ENCODE measurements at regions not wholly inside any gene's neighbourhood (a gene's known extent, or its start where the extent isn't known, plus 50 kb on each side); places are given as distances from the start of the nearest gene placed in this dataset.

DNA sequence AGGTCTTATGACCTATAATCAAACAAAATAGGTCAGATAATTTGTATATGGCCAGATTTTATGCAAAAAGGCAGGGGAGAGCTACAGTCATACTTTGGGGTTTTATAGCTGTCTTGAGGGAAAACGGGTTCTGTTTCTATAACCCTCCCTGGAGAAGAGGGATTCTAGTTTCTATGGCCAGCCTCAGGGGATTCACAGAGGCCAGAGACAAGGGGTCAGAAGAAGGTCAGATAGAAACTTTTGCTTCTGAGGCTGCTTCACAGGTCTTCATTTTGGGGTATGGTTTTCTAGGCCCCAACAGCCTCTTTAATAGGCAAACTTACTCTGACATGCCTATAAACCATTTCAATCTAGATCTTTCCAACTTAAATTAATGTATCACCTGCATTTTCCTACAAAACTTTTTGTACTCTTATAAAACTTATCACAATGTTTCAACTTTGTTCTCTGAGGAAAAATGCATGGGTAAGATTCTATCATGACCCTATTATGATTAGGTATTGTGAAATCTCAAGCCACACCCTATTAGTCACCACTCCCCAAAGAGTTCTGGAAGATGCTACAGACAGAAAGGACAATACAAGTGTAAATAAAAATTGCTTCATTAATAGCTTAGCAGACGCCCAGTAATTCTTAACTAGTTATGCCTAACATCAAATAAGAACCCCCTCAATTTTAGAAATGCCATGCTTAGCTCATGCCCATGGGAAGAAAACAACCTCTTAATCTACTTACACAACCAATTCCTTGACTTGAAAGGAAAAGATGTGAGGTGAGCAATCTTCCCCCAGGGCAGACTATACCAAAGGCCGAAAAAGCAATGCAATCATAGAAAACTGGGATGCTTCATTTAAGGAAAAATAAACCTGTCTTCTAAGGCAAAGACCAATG, 396.6 kb downstream of the TLR4 start:
- no peak overlapping the region for H3K4me3 Mint-ChIP-seq
- POLR2A ChIA-PET = no interaction called here
- H3K27me3 Mint-ChIP-seq (ENCODE audit: low read depth) = no peaks in the 10 kb centered on the region
- DNase-seq (ENCODE audit: low spot score) (no peak), ATAC-seq (no peak)
- CTCF ChIA-PET = no interaction called here
- H3K36me3 Mint-ChIP-seq = no peaks in the 10 kb centered on the region
- H3K4me1 Mint-ChIP-seq = peaks cover 10% of the 10 kb centered on the region
- TF ChIP-seq, protein P1, sequence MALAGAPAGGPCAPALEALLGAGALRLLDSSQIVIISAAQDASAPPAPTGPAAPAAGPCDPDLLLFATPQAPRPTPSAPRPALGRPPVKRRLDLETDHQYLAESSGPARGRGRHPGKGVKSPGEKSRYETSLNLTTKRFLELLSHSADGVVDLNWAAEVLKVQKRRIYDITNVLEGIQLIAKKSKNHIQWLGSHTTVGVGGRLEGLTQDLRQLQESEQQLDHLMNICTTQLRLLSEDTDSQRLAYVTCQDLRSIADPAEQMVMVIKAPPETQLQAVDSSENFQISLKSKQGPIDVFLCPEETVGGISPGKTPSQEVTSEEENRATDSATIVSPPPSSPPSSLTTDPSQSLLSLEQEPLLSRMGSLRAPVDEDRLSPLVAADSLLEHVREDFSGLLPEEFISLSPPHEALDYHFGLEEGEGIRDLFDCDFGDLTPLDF (CRISPR knock-in tag; IDR thresholded peaks at IDR 0.05) = no peak
- H3K9me3 Mint-ChIP-seq = no peaks in the 10 kb centered on the region
- H3K27ac Mint-ChIP-seq = no peak overlapping the region

DNA sequence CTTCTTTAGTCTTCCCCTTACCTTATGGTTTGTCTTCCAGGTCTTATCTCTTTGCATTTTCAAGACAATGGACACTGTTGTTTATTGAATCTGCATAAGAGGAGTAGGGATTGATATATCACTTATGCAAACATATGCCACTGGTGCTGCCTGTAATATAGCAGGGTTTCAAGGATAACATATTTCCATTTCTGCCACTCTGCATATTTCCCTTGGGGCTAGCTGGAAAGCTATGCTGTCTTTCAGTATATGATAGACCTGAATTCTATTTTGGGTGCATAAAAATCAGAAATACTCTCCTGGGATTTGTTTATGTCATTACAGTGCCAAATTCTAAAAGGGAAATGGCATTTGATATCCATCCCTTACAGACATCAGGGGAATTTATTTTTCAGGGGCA, 400.2 kb downstream of the TLR4 start:
- Mint-ChIP-seq H3K27me3 (ENCODE audit: low read depth) (no peaks in the 10 kb centered on the region), H3K9me3 (no peaks in the 10 kb centered on the region), H3K36me3 (no peaks in the 10 kb centered on the region), H3K4me3 (no peak overlapping the region), H3K4me1 (peaks cover 21% of the 10 kb centered on the region), H3K27ac (no peak overlapping the region)
- ATAC-seq (no peak), DNase-seq (ENCODE audit: low spot score) (no peak)
- ChIA-PET POLR2A (no interaction called here), CTCF (no interaction called here)
- TF ChIP-seq GTF2I (CRISPR knock-in tag; conservative IDR thresholded peaks at IDR 0.05) (no peak), HMGA2 (CRISPR knock-in tag; IDR thresholded peaks at IDR 0.05) (no peak), GABPB1 (CRISPR knock-in tag; IDR thresholded peaks at IDR 0.05) (no peak), CREB1 (CRISPR knock-in tag; IDR thresholded peaks at IDR 0.05) (no peak), FOXJ3 (CRISPR knock-in tag; IDR thresholded peaks at IDR 0.05; ENCODE audit: borderline replicate concordance) (no peak), TEAD1 (CRISPR knock-in tag; IDR thresholded peaks at IDR 0.05) (no peak), SMAD3 (CRISPR knock-in tag; IDR thresholded peaks at IDR 0.05; ENCODE audit: borderline replicate concordance) (no peak), ZNF423 (CRISPR knock-in tag; IDR thresholded peaks at IDR 0.05) (no peak)
- TF ChIP-seq, protein P2, sequence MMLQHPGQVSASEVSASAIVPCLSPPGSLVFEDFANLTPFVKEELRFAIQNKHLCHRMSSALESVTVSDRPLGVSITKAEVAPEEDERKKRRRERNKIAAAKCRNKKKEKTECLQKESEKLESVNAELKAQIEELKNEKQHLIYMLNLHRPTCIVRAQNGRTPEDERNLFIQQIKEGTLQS (CRISPR knock-in tag; conservative IDR thresholded peaks at IDR 0.05) = no peak
- TF ChIP-seq, protein P3, sequence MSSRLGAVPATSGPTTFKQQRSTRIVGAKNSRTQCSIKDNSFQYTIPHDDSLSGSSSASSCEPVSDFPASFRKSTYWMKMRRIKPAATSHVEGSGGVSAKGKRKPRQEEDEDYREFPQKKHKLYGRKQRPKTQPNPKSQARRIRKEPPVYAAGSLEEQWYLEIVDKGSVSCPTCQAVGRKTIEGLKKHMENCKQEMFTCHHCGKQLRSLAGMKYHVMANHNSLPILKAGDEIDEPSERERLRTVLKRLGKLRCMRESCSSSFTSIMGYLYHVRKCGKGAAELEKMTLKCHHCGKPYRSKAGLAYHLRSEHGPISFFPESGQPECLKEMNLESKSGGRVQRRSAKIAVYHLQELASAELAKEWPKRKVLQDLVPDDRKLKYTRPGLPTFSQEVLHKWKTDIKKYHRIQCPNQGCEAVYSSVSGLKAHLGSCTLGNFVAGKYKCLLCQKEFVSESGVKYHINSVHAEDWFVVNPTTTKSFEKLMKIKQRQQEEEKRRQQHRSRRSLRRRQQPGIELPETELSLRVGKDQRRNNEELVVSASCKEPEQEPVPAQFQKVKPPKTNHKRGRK (CRISPR knock-in tag; IDR thresholded peaks at IDR 0.05; ENCODE audit: borderline replicate concordance) = no peak
- TF ChIP-seq, protein P4, sequence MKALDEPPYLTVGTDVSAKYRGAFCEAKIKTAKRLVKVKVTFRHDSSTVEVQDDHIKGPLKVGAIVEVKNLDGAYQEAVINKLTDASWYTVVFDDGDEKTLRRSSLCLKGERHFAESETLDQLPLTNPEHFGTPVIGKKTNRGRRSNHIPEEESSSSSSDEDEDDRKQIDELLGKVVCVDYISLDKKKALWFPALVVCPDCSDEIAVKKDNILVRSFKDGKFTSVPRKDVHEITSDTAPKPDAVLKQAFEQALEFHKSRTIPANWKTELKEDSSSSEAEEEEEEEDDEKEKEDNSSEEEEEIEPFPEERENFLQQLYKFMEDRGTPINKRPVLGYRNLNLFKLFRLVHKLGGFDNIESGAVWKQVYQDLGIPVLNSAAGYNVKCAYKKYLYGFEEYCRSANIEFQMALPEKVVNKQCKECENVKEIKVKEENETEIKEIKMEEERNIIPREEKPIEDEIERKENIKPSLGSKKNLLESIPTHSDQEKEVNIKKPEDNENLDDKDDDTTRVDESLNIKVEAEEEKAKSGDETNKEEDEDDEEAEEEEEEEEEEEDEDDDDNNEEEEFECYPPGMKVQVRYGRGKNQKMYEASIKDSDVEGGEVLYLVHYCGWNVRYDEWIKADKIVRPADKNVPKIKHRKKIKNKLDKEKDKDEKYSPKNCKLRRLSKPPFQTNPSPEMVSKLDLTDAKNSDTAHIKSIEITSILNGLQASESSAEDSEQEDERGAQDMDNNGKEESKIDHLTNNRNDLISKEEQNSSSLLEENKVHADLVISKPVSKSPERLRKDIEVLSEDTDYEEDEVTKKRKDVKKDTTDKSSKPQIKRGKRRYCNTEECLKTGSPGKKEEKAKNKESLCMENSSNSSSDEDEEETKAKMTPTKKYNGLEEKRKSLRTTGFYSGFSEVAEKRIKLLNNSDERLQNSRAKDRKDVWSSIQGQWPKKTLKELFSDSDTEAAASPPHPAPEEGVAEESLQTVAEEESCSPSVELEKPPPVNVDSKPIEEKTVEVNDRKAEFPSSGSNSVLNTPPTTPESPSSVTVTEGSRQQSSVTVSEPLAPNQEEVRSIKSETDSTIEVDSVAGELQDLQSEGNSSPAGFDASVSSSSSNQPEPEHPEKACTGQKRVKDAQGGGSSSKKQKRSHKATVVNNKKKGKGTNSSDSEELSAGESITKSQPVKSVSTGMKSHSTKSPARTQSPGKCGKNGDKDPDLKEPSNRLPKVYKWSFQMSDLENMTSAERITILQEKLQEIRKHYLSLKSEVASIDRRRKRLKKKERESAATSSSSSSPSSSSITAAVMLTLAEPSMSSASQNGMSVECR (CRISPR knock-in tag; IDR thresholded peaks at IDR 0.05; ENCODE audit: borderline replicate concordance) = no peak
- TF ChIP-seq, protein P1 (CRISPR knock-in tag; IDR thresholded peaks at IDR 0.05) = no peak
- TF ChIP-seq, protein P5, sequence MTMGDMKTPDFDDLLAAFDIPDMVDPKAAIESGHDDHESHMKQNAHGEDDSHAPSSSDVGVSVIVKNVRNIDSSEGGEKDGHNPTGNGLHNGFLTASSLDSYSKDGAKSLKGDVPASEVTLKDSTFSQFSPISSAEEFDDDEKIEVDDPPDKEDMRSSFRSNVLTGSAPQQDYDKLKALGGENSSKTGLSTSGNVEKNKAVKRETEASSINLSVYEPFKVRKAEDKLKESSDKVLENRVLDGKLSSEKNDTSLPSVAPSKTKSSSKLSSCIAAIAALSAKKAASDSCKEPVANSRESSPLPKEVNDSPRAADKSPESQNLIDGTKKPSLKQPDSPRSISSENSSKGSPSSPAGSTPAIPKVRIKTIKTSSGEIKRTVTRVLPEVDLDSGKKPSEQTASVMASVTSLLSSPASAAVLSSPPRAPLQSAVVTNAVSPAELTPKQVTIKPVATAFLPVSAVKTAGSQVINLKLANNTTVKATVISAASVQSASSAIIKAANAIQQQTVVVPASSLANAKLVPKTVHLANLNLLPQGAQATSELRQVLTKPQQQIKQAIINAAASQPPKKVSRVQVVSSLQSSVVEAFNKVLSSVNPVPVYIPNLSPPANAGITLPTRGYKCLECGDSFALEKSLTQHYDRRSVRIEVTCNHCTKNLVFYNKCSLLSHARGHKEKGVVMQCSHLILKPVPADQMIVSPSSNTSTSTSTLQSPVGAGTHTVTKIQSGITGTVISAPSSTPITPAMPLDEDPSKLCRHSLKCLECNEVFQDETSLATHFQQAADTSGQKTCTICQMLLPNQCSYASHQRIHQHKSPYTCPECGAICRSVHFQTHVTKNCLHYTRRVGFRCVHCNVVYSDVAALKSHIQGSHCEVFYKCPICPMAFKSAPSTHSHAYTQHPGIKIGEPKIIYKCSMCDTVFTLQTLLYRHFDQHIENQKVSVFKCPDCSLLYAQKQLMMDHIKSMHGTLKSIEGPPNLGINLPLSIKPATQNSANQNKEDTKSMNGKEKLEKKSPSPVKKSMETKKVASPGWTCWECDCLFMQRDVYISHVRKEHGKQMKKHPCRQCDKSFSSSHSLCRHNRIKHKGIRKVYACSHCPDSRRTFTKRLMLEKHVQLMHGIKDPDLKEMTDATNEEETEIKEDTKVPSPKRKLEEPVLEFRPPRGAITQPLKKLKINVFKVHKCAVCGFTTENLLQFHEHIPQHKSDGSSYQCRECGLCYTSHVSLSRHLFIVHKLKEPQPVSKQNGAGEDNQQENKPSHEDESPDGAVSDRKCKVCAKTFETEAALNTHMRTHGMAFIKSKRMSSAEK (CRISPR knock-in tag; IDR thresholded peaks at IDR 0.05; ENCODE audit: borderline replicate concordance) = no peak
- TF ChIP-seq, protein P6, sequence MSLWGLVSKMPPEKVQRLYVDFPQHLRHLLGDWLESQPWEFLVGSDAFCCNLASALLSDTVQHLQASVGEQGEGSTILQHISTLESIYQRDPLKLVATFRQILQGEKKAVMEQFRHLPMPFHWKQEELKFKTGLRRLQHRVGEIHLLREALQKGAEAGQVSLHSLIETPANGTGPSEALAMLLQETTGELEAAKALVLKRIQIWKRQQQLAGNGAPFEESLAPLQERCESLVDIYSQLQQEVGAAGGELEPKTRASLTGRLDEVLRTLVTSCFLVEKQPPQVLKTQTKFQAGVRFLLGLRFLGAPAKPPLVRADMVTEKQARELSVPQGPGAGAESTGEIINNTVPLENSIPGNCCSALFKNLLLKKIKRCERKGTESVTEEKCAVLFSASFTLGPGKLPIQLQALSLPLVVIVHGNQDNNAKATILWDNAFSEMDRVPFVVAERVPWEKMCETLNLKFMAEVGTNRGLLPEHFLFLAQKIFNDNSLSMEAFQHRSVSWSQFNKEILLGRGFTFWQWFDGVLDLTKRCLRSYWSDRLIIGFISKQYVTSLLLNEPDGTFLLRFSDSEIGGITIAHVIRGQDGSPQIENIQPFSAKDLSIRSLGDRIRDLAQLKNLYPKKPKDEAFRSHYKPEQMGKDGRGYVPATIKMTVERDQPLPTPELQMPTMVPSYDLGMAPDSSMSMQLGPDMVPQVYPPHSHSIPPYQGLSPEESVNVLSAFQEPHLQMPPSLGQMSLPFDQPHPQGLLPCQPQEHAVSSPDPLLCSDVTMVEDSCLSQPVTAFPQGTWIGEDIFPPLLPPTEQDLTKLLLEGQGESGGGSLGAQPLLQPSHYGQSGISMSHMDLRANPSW (CRISPR knock-in tag; conservative IDR thresholded peaks at IDR 0.05; ENCODE audit: low read depth) = no peak
- TF ChIP-seq, protein P7, sequence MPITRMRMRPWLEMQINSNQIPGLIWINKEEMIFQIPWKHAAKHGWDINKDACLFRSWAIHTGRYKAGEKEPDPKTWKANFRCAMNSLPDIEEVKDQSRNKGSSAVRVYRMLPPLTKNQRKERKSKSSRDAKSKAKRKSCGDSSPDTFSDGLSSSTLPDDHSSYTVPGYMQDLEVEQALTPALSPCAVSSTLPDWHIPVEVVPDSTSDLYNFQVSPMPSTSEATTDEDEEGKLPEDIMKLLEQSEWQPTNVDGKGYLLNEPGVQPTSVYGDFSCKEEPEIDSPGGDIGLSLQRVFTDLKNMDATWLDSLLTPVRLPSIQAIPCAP (CRISPR knock-in tag; IDR thresholded peaks at IDR 0.05) = no peak

All from WTC11 (cell line).